B cell (primary cell): ENCODE measurements at regions not wholly inside any gene's neighbourhood (a gene's known extent, or its start where the extent isn't known, plus 50 kb on each side); places are given as distances from the start of the nearest gene placed in this dataset.

Experiments used
- ATAC-seq: fragments of 200-7000 bp; cut with Tn5 transposase; one replicate; pipeline ENCODE4 v1.10.0; 2021; ENCODE audit warnings: low read depth, mild to moderate bottlenecking, moderate number of reproducible peaks, moderate library complexity
- CTCF ChIA-PET: fragments of 350-600 bp; sonication (Branson Sonifier 250); formaldehyde crosslinking; loops from one replicate; lab custom pipeline; 2021; ENCODE audit warnings: antibody characterized with exemption, inconsistent platforms; lab: Charles Lee
- POLR2A ChIA-PET: fragments of 350-600 bp; sonication (Branson Sonifier 250); formaldehyde crosslinking; loops from one replicate; lab custom pipeline; 2021; ENCODE audit warnings: antibody characterized with exemption; lab: Charles Lee
- DNase-seq: peaks from one replicate; pipeline ENCODE4 v3.0.0; 2013
- H2AFZ ChIP-seq: 2 replicates; pipeline ENCODE4 v1.6.1; 2012; ENCODE audit warnings: mild to moderate bottlenecking, low read depth, low read length; ENCODE audit not compliant: insufficient read depth, poor library complexity, severe bottlenecking
- H3K27ac ChIP-seq, 2 donors: 1 replicate in 1 of 2; 2 replicates in 1 of 2; pipeline ENCODE4 v1.5.1; 2012 to 2013; ENCODE audit warnings: low read length in 2 of 2, mild to moderate bottlenecking in 2 of 2, moderate library complexity in 1 of 2
- H3K27me3 ChIP-seq, 4 experiments: fragments of 200-600 bp in 1 of 4; sonication (generic) in 1 of 4; replicated peaks in 1 of 4; 1 replicate in 2 of 4; 2 replicates in 2 of 4; pipeline versions ENCODE4 v1.6.1 to v1.7.0; 2013 to 2016; ENCODE audit warnings: low read length in 3 of 4, mild to moderate bottlenecking in 2 of 4, mixed read lengths in 1 of 4, moderate library complexity in 1 of 4; ENCODE audit not compliant: insufficient read depth in 4 of 4, control insufficient read depth in 3 of 4; ENCODE audit errors: control extremely low read depth in 1 of 4
- H3K36me3 ChIP-seq, 2 experiments: replicated peaks in 1 of 2; 1 replicate in 1 of 2; 2 replicates in 1 of 2; pipeline versions ENCODE4 v1.6.1 to v1.7.1; 2013; ENCODE audit warnings: low read length in 1 of 2; ENCODE audit not compliant: insufficient read depth in 2 of 2, control insufficient read depth in 1 of 2; ENCODE audit errors: control extremely low read depth in 1 of 2, extremely low read depth in 1 of 2
- H3K4me1 ChIP-seq, 2 donors: fragments of 200-600 bp in 1 of 2; sonication (generic) in 1 of 2; 1 replicate in 1 of 2; 2 replicates in 1 of 2; pipeline versions ENCODE4 v1.5.1 to v1.6.1; 2013 to 2017; ENCODE audit warnings: low read length in 2 of 2; ENCODE audit not compliant: control insufficient read depth in 2 of 2, insufficient read depth in 2 of 2
- H3K4me2 ChIP-seq: replicated peaks from 2 replicates; pipeline ENCODE3; 2012; ENCODE audit warnings: mild to moderate bottlenecking, low read depth, low read length; ENCODE audit not compliant: poor library complexity, severe bottlenecking
- H3K4me3 ChIP-seq, 5 experiments: fragments of 200-600 bp in 1 of 5; sonication (generic) in 1 of 5; 1 replicate in 3 of 5; 2 replicates in 2 of 5; pipeline versions ENCODE4 v1.5.1 to v1.7.0; 2011 to 2016; ENCODE audit warnings: low read length in 4 of 5, mild to moderate bottlenecking in 4 of 5, low read depth in 2 of 5, control low read depth in 1 of 5, moderate library complexity in 1 of 5; ENCODE audit not compliant: insufficient read depth in 1 of 5; ENCODE audit errors: control extremely low read depth in 1 of 5, extremely low read depth in 1 of 5
- H3K79me2 ChIP-seq: fragments of 200-600 bp; sonication (generic); one replicate; pipeline ENCODE4 v1.6.0; 2016; ENCODE audit warnings: low read length; ENCODE audit not compliant: control insufficient read depth, insufficient read depth
- H3K9ac ChIP-seq: fragments of 200-600 bp; sonication (generic); 2 replicates; pipeline ENCODE4 v1.6.1; 2017; ENCODE audit warnings: mild to moderate bottlenecking, low read length, moderate library complexity
- H3K9me3 ChIP-seq, 3 donors: one replicate each; pipeline versions ENCODE4 v1.6.1 to v1.7.1; 2013; ENCODE audit warnings: low read length in 2 of 3; ENCODE audit not compliant: control insufficient read depth in 2 of 3, insufficient read depth in 1 of 3; ENCODE audit errors: control extremely low read depth in 1 of 3
- H4K20me1 ChIP-seq: 2 replicates; pipeline ENCODE4 v1.6.0; 2012; ENCODE audit warnings: mild to moderate bottlenecking, low read length; ENCODE audit not compliant: insufficient read depth, control insufficient read depth, poor library complexity, severe bottlenecking
- H3K27ac Mint-ChIP-seq: one replicate; pipeline ENCODE4 v1.8.0; 2021; ENCODE audit warnings: mixed read lengths
- H3K27me3 Mint-ChIP-seq: one replicate; pipeline ENCODE4 v1.8.0; 2021; ENCODE audit warnings: mixed read lengths
- H3K4me1 Mint-ChIP-seq: one replicate; pipeline ENCODE4 v1.8.0; 2021; ENCODE audit warnings: mixed read lengths
- H3K4me3 Mint-ChIP-seq: one replicate; pipeline ENCODE4 v1.8.0; 2021; ENCODE audit warnings: mixed read lengths
- H3K9me3 Mint-ChIP-seq: one replicate; pipeline ENCODE4 v1.8.0; 2022; ENCODE audit warnings: mixed read lengths; ENCODE audit not compliant: insufficient read depth
- CTCF ChIP-seq: fragments of 200-600 bp; IDR thresholded peaks from one replicate; pipeline ENCODE4 v1.8.0; 2022; ENCODE audit warnings: antibody characterized with exemption, mild to moderate bottlenecking
- EZH2 ChIP-seq: IDR thresholded peaks from 2 replicates; pipeline ENCODE4 v1.6.1; 2012; ENCODE audit warnings: borderline replicate concordance, low read depth, mild to moderate bottlenecking, moderate library complexity, low read length; ENCODE audit not compliant: insufficient read depth, poor library complexity, severe bottlenecking
- WGBS: methylation state at CpG from one replicate; pipeline ENCODE4 v1.1.5; 2013; ENCODE audit warnings: missing lambda C conversion rate; ENCODE audit not compliant: insufficient coverage; 5-methylcytosine and 5-hydroxymethylcytosine counted together
- intact Hi-C: fragments of 100-400 bp; cut with micrococcal nuclease; formaldehyde crosslinking; loops from one replicate; pipeline ENCODE4 v1.10.0; 2022

DNA sequence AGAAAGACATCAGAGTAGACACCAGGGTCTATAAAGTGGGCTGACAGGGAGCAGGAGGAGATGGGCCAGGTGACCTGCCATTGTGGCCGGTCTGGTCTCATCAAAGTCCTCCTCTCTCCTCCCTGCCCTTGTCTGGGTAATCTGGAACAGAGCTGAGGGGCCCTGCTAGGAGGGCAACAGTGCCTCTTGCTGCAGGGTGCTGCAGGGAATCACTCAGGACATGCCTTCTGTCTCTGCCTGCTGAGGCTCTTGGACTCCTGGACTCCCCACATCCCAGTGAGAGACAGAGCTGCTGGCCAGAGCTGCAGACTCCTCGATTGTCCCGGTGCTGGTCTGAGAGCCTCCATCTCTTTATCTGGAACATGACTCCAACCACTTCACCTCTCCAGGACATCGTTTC is 366.1 kb upstream of the DUSP10 start:
- intact Hi-C loops = no loop called here
- ATAC-seq (no peak), DNase-seq (no peak)
- H3K27me3 ChIP-seq = no peaks in the 10 kb centered on the region
- no peaks in the 10 kb centered on the region for H4K20me1 ChIP-seq
- no peak overlapping the region for H3K4me2 ChIP-seq
- no peaks in the 10 kb centered on the region for H3K9me3 Mint-ChIP-seq
- H3K27ac Mint-ChIP-seq = no peak overlapping the region
- H3K79me2 ChIP-seq = no peaks in the 10 kb centered on the region
- no peak overlapping the region for H2AFZ ChIP-seq
- POLR2A ChIA-PET = no interaction called here
- no peaks in the 10 kb centered on the region for H3K36me3 ChIP-seq
- no peak for TF ChIP-seq EZH2
- no peak for TF ChIP-seq CTCF
- H3K4me3 ChIP-seq = no peak overlapping the region
- 86% methylated on average over 4 of the region's 4 CpGs for WGBS
- H3K27ac ChIP-seq = no peak overlapping the region
- H3K4me3 Mint-ChIP-seq = no peak overlapping the region
- H3K27me3 Mint-ChIP-seq = peaks cover 9% of the 10 kb centered on the region
- H3K4me1 Mint-ChIP-seq = no peaks in the 10 kb centered on the region
- H3K9ac ChIP-seq = no peak overlapping the region
- CTCF ChIA-PET = interaction anchor here (0.6 to 0.9 kb wide), 2 partner anchors 9 to 17 kb away, joined by 3 to 4 read pairs; no protein-coding TSS in a partner anchor
- H3K4me1 ChIP-seq = no peaks in the 10 kb centered on the region
- no peaks in the 10 kb centered on the region for H3K9me3 ChIP-seq

- Mint-ChIP-seq H3K9me3 (no peaks in the 10 kb centered on the region), H3K4me3 (no peak overlapping the region), H3K27me3 (peaks cover 8% of the 10 kb centered on the region), H3K4me1 (no peaks in the 10 kb centered on the region), H3K27ac (no peak overlapping the region)
- ATAC-seq (no peak), DNase-seq (no peak)
- WGBS = 89% methylated on average over 5 of the region's 5 CpGs
- Histone ChIP-seq H3K9ac (no peak overlapping the region), H2AFZ (no peak overlapping the region), H3K4me1 (no peaks in the 10 kb centered on the region), H3K9me3 (no peaks in the 10 kb centered on the region), H3K36me3 (no peaks in the 10 kb centered on the region), H4K20me1 (no peaks in the 10 kb centered on the region), H3K4me3 (no peak overlapping the region), H3K4me2 (no peak overlapping the region), H3K27me3 (no peaks in the 10 kb centered on the region), H3K79me2 (no peaks in the 10 kb centered on the region), H3K27ac (no peak overlapping the region)
- intact Hi-C loops = no loop called here
- POLR2A ChIA-PET = no interaction called here
- TF ChIP-seq EZH2 = no peak
- no peak for TF ChIP-seq CTCF
- CTCF ChIA-PET = interaction anchor here (0.7 to 0.9 kb wide), 2 partner anchors 8 to 637 kb away, joined by 3 read pairs; no protein-coding TSS in a partner anchor
These were observed 365.4 kb upstream of the DUSP10 start for GRCh38 chr1:222107267-222107666.
